GM19324 (cell line): ENCODE measurements at regions not wholly inside any gene's neighbourhood (a gene's known extent, or its start where the extent isn't known, plus 50 kb on each side); places are given as distances from the start of the nearest gene placed in this dataset.

ENCODE experiments used
- ATAC-seq: cut with Tn5 transposase; IDR thresholded peaks from one replicate; pipeline ENCODE4 v1.9.1; 2021; ENCODE audit warnings: mild to moderate bottlenecking, moderate library complexity; ENCODE audit not compliant: unreplicated experiment, low FRiP score

DNA sequence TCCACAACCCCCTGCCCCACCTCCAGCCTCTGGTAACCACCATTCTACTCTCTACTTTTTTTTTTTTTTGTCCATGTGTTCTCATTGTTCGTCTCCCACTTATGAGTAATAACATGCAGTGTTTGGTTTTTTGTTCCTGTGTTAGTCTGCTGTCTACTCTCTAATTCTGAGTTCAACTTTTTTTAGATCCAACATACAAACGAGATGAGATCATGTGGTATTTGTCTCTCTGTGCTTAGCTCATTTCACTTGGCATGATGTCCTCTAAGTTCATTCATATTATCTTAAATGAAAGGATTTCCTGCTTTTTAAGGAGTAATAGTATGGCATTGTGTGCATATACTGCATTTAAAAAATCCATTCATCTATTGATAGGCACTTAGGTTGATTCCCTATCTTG, 130.9 kb downstream of the NMUR2 start:
- no peak for ATAC-seq

DNA sequence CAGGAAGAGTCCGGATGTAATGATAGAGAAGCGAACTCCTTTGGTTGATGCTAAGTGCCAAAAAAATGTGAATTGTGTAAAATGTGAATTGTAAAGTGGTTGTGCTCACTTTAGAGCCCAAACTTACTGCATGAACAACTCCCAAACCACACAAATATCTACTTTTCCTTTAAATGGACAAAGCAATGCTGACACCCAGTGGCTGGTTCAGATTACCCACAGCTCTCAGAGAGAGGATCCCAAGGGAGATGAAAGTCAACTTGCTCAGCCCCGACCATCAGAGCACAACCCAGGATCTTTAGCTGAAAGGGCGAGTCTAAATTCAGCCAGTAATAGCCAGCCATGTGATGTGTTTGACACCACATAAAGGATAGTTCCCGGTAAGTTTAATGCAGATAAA, 133.7 kb downstream of the NMUR2 start:
- no peak for ATAC-seq

DNA sequence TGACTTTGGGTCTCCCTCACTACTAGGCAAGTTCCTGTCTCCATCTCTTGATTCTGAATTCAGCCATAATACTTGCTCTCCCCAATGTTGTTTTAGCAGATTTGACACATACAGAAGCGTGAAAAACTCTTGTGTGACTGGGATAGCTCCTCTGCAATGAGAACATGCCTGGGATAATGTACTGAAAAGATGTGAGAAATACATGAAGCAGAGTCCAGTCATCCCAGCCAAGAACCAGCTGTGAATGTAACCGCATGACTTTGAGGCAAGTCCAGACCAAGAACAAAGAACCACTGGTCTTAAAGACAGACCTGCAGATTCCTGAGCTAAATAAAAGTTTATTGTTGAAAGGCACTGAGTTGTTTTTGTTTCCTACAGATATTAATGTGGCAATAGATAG, 135.0 kb downstream of the NMUR2 start:
- no peak for ATAC-seq

DNA sequence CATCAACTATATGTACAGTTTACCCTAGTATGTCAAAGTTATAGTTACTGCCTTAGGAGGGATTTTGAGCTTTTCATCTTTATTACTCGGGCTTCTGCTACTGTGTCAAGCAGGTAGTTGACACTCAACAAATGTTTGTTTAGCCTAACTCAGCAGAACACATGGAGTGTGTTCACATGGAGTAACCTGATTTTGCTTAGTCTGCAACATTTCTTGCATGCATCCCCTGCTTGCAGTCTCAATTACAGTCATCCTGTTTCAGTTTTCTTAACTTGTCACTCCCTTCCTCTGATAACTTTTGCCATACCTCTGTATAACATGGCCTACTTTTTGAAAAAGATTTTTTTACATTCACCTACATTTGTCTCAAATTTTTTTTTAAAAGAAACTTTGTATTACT, 135.5 kb downstream of the NMUR2 start:
- no peak for ATAC-seq

DNA sequence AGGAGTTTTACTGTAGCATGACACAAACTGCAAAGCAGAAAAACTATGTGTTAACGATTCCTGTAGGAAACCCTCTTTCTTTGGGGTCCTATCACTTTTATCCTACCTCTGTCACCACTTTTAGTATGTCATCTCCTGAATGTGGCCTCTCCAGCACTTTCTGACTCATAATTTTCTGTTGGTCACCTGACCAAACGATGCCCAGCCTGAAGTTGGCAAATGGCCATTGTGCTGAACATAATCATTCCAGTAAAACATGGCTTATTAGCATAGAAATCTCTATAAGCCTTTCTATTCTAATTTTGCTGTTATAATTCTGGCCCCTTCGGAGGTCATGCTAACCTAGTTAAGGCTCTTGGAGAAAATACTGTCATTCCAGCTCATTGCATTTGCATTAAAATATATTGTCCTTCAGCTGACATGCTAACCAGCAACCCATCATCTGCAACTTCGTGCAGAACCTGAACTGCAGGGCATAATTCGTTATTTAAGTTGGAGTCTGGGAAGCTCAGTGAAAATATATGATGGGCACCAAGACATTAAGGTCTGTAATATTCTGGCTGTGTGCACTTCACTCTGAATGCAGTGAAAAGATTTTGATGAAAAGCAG, 140.3 kb downstream of the NMUR2 start:
- no peak for ATAC-seq

DNA sequence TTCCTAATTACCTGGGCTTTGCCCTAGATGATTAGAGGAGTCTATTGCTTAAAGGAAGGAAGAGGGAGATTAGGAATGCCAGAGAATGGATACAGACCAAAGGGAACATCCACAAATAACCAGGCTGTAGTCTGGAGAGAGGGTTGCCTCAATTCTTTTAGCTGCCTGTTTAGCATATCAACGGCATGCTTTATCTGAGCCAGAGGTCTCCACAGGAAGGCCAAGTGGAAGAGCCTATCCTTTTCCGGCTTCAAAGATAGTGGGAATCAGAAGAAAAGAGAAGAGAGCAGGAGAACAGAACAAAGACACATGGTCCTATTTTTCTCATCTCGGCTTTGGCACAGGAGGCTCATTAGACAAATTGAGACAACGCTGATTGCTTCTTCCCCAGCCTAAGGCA, 142.4 kb downstream of the NMUR2 start:
- no peak for ATAC-seq

DNA sequence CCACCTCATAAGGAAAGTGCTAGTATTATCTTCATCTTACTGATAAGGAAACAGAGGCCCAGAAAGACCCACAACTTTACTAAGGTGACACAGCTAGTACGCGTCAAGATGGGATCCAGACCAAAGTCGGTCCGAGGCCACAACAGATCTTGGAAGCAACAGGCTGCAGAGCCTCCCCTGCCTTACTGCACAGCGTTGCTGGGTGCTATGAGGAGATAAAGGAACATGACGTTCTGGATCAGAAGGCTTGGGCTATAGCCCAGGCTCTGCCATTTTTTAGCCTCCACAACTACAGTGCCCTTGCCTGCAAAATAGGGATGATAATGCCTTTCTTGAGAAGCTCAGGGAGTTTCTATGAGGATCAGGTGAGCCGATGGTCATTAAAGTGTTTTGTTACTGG, 144.1 kb downstream of the NMUR2 start:
- ATAC-seq = no peak

DNA sequence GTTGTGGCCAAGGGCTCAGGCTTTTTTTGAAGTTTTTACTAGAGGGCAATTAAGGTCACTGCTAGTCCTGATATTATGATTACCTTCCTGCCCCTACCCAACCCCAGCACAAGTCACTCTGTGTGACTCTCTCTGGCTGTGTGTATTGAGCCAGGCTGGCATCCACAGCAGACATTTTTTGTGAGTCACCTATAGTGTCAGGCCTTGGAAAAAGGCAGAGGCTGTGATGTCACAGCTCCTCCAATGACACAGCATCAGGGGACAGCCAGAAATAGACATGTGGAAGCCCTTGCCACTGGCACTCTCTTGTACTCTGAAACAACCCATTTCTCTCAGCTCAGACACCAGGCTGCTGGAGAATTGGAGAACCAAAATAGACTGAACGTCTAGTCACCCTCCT, 145.4 kb downstream of the NMUR2 start:
- no peak for ATAC-seq

DNA sequence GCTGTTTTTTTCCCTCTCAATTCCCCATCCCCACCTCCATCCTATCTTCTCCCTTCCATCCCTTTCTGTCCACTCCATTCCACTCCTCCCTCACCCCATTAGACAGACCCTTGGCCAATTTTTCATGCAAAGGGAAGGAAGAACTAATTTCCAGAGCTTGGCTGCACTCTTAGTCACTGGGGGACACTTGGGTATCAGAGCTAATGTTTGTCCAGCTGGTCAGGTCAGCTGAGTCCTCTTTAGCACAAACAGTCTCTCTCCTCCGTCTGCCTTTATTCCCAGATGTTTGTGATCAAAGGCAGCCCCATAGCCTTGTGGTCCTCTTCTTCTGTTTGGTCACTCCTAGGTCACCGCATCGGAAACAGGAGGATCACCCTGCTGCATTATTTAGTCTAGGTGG, 148.5 kb downstream of the NMUR2 start:
- ATAC-seq = no peak

DNA sequence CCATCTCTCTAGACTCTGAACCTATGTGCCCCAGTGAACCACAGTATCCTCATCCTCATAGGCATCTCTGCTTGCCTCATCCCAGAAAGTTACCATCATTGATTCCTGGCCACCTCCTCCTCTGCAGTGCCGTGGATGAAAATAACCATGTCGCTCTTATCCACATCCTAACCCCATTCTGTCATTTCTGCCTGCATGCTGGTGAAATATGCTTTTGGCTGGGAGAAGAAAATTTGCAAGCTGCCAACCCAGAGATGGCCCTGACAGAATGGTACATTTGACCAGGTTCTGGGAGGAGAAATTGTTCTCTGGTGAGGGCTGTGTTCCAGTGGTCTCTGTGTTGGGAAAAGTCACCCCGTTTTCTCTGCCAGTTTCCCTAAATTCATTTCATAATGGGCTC, 149.7 kb downstream of the NMUR2 start:
- ATAC-seq = no peak

DNA sequence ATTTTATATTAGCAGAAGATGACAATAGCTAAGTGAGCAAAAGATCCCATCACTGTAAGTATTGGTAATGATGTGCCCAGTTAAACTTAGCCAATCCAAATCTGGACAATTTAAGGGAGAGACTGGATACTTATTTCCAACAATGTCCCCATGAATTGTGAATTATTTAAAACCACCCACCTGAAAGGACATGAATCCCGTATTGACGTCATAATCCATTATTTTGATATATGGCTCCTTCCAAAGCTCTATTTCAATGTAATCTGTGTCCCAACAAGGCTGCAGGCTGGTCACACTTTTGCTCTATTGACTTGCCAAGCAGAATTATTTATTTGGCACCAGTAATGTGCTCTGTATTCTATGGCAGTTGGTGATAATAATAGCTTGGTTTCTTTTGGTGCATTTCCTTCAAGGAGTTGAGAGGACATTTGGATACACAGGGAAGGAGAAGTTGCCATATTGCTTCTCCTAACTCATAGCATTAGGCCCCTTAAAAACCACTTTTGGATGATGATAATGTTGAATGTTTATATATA, 157.2 kb downstream of the NMUR2 start:
- ATAC-seq = no peak

DNA sequence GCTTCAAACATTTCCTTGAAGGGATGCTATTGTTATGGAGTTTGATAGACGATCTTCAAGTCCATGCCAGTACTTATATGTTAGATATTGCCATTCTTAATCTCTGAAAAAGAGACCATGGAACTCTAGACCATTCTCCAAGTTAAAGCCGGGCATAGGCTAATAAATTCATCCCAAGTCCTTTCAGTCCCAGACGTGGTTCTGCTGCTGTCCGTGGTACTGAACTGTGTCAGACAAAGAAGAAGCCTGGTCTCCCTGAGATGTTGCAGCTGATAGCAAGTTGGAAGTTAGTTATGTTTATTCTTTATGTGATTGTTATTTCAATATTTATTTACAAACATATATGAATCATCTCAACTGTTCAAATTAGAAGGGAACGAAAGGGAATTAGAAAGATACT, 158.7 kb downstream of the NMUR2 start:
- ATAC-seq = no peak

DNA sequence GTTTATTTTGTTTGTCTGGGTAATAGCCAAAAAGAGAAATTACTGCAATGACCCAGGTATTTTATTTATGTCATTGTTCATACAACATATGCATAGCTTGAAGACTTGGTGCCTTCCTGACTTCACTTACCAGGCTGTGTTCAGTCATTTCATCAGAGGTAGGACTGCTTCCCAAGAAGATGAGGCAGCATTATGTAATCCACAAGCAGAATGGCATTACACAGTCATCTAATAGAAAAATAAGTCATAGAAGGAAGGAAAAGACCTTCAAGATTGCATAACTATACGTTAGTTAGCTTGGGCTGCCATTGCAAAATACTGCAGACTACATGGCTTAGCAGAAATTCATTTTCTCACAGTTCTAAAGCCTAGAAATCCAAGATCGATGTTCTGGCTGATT, 167.5 kb downstream of the NMUR2 start:
- ATAC-seq = no peak

DNA sequence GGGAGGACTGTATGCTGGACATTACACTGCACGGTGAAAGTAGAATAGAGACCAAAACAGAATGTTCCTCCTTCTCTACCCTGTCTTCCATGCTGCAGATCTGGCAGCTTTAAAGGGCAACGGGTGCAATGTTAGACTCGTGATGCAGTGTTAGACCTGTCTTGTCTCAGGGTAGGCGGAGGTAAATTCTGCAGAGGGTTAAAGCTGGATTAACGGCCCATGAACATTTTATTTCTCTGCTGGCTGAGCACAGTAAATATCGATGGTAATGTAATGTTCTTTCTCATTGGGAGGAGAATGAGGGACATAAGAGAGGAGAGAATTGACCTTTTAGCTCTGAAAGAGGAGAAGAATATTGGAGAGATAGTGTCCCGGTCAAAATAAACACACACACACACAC, 178.9 kb downstream of the NMUR2 start:
- no peak for ATAC-seq

DNA sequence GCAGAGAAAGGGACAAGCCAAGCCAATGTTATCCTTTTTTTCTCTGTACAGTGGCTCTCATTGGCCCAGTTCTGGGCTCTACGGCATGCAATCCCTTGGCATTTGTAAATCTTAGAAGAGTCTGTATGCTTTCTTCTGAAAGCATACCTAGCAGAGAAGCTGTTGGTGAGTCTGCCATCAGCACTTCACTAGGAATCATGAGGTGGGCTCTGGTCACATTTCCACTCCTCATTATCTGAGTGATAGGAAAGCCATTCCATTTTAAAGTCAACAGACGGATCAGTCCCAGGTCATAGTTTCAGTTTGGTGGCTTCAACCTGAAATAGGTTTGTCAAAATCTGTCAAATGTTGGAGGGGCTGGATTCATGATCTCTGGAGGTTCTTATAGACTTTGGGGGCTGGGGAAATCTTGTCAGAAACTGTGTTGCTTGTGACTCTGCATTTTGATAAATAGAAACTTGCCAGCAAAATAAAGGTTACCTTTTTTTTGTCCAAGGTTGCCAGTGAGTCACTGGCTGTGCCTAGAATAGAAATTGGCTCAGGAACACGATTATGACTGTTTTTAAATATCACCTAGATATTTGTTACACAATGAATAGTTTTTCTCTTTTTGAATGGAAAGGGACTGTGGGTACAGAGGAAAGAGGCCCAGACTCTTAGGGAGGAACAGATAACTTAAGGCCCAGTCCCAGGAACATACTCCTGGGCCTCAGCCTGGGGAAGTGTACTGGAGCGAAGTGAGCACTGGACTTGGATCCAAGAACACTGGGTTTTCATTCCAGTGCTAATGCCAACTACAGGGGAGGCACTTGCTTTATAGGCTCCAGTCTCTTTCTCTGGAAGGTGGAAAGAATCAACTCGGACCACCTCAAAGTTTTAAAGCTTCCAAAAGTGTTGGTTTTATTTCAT, 183.1 kb downstream of the NMUR2 start:
- no peak for ATAC-seq

DNA sequence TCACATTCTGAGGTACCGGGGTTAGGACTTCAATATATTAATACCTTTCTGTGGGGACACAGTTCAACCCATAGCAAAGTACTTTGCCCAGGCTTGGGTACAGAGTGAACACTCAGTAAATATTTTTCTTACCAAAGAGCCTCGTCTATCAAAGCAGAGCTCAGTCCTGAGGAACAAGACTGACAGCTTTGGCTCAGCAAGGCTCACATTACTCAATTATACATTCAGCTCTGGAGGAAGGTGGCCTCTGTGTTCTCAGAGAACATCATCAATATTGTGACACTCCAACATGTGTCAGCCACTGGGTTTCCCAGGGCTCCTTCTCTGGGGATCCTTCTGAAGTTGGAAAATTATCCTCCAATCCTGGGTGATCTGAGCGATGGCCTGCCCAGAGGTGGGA, 186.4 kb downstream of the NMUR2 start:
- ATAC-seq = no peak

DNA sequence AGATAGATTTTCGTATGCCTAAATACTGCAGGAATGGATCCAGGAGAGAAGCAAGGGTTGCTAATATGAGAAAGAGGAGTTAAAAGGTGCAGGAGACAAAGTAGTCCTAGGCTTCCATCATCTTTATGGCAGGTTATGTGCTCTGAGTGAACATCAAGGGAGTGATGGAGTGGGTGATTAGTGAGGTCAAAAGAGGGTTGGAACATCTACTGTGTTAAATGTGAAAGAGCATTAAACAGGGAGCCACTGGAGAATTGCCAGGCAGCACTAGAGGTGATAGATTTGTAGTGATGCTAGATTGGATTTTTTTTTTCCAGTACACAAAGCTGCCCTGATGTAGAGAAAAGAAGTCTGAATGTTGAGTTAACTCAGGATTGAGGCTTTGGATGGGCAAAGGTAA, 199.3 kb downstream of the NMUR2 start:
- no peak for ATAC-seq

DNA sequence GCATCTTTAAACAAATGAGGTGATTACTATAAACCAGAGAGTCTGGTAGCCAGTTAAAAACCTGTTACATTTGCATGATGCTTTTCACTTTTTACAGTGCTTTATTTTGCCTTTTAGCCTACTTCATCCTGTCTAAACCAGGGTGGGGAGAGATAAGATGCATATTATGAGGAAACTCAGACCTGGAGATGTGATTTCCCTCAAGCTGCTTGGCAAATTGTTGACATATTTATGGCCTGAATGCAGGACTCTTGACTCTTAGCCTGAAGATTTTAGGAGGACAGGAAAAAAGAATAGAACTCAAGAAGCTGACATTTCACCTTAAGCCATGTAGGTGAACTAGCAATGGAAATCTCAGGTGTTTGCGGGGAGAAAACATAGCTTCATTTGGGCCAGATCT, 202.8 kb downstream of the NMUR2 start:
- ATAC-seq = no peak

DNA sequence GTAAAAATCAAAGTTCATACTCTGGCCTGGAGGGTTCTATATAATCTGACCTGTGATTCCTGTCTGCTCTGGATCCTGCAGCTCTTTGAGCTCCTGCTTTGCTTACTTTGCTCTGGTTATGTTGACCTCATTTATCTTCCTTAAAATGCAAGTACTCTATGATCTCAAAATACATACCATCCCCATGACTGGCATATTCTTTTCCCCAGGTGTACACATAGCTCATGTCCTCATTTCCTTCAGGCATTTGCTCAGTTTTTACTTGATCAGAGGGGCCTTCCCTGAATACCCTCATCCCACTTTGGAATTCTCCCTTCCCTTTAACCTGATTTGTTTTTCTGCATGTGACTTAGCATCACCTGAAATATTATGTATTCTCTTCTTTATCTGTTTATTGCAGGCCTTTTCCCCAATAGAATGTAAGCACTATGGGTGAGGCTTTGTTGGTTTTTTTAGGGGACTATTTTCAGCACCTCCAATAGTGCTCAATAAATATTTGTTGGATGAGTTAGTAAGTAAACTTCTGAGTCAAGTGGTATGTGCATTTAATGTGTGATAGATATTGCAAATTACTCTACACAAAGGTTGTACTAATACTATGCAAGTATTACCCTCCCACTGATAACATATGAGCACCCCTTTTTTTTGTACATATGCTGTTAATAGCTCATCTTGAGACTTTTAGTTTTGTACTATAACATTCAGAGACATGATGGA, 211.5 kb downstream of the NMUR2 start:
- no peak for ATAC-seq

DNA sequence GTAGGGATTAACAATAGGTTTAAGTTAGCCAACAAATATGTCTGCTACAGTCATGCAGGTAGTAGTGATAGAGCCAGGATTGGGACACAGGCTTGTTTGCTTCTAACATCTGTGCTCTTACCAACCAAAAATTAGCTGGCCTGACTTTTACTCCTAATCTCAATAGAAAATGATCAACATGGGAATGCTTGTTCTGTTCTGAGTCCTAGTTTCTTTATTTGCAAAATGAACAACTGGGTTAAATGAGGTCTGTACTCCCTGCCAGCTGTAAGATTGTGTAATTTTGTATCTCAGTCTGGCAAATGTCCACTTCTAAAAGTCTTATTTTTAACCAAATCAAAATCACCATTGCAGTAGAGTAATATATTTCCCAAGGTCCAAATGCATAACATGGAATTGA, 216.8 kb downstream of the NMUR2 start:
- no peak for ATAC-seq

DNA sequence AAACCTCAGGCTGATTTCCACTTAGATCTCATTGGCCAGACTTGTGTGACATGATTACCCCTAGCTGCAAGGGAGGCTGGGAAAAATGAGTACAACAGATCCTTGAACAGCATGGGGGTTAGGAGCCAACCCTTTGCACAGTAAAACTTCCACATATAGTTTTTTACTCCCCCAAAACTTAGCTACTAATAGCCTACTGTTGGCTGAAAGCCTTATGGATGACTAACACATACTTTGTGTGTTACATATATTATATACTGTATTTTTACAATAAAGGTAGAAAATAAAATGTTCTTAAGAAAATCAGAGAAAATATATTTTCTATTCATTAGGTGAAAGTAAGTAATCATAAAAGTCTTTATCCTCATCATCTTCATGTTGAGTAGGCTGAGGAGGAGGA, 217.4 kb downstream of the NMUR2 start:
- ATAC-seq = no peak
